ENCODE measurements at regions not wholly inside any gene's neighbourhood (a gene's known extent, or its start where the extent isn't known, plus 50 kb on each side); places are given as distances from the start of the nearest gene placed in this dataset.

GRCh38 chr1:177341773-177342172, 171.0 kb downstream of the BRINP2 start:
- no peak for DNase-seq (ENCODE audit: low read depth)

- no peak for DNase-seq (ENCODE audit: low read depth)
Measured at GRCh38 chr1:177340601-177341067, 169.9 kb downstream of the BRINP2 start.

GRCh38 chr1:177338376-177338775, 167.6 kb downstream of the BRINP2 start:
- no peak for DNase-seq (ENCODE audit: low read depth)

- DNase-seq (ENCODE audit: low read depth), result no peak
Measured at GRCh38 chr1:177334903-177335302, 164.1 kb downstream of the BRINP2 start.

- DNase-seq (ENCODE audit: low read depth), result peak; percentile 36
Measured at GRCh38 chr1:177333936-177334595, 163.3 kb downstream of the BRINP2 start.

Measured in Daoy (cell line).